LHCN-M2 (cell line): ENCODE measurements at regions not wholly inside any gene's neighbourhood (a gene's known extent, or its start where the extent isn't known, plus 50 kb on each side); places are given as distances from the start of the nearest gene placed in this dataset.

ENCODE experiments used
- DNase-seq: peaks from one replicate; pipeline ENCODE4 v3.0.0-alpha.2; 2012; ENCODE audit warnings: low read depth

DNA sequence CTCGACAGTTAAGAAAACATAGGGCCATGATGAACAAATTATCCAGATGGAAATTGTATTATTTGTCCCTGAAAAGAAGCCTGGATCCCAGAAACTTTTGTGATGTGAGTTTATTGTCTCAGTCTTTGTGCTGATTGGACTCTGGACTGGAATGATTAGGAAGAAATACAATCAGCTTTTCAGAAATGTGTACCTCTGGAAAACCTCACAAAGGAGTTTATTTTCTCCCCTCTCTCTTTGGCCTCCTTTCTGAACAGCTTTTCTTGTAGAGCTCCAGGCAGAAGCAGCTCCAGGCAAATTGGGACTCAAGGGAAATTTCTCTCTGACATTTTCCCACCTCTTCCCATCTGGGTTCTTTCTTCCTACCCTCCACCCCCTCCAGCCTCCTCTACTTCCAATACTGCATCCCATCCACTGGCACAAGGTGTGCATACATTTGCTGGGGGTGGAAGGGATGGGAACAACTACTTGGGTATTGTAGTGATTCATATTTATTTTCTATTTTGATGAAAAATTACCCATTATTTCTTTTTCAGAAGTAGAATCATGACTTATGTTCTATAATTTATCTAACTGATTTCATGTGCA, 119.7 kb downstream of the CD47 start:
- no peak for DNase-seq

GRCh38 chr3:107969994-107970819, 120.6 kb downstream of the CD47 start:
- no peak for DNase-seq

DNA sequence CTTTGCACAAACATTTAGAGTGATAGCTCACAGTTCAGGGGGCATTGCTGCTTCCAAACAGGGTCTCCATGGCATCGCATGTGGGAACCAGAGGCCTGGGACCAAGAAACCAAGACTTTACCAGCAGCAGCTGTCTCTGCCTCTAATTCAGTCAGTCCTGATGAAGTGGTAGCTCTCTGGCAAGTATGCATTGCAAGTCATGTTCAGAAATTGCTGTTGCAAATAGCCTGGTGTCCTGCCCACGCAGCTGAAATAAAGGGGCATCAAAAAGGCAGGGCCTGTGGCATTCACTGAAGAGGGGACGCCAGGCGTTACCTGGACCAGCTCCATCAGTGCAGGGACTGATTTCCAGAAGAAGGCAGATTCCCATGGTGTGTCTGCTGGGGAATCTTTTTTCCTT, 121.3 kb downstream of the CD47 start:
- DNase-seq, result no peak

DNA sequence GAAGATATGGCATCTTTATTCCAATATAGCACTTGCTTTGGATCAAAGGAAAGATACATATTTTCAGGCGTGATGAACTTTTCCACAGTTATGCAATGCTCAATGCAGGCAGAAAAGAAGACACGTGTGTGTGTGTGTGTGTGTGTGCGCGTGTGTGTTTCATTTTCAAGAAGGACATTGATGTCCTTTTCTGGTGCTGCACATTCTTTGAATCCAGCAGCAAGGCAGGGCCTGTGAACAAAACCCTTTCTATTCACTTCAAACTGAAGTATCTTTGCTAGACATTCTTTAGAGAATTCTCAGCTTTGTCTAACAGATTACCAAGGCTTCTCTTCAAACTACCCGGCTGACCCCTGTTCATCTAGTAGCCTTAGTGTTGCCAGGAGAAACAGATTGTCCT, 124.6 kb downstream of the CD47 start:
- no peak for DNase-seq

GRCh38 chr3:107965136-107965655, 125.6 kb downstream of the CD47 start:
- no peak for DNase-seq

GRCh38 chr3:107963581-107963980, 127.2 kb downstream of the CD47 start:
- DNase-seq, result no peak

DNA sequence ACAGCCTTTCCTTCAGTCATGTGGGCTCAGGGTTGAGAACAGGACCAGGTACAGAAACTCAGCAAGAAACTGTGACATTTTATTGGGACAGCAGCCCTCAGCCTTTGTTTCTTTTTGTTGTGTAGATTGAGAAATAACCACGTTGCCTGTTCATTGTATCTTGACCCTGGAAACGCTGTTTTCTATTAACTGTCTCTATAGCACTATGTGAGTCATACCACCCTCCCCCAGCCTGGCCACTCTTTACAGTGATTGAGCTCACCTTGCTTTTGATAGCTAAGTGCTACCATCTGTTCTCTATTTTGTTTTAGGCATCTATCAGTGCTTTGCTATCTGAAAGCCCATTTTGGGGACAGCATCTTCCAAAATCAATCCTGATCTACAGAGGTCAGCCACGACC, 127.9 kb downstream of the CD47 start:
- no peak for DNase-seq

- no peak for DNase-seq
Measured at GRCh38 chr3:107962037-107962436, 128.8 kb downstream of the CD47 start.

- no peak for DNase-seq
Measured at GRCh38 chr3:107959550-107960154, 131.2 kb downstream of the CD47 start.

DNA sequence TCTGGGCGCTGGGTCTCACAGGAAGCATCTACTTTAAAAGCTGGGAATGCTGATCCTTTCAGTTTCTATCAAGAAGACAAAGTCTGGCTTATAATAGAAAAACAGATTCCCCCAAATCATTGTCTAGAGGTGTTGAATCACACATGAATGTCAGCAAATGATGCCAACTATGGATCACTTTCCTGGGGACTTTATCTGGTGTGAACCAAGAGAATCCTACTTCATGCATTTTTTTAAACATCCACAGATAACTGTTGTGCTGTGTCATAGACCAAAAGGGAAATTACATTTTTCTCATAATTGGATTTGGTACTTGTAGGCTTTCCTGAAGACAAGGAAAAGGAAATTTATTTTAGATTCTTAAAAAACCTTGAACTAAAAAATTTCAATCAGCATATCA, 132.7 kb downstream of the CD47 start:
- no peak for DNase-seq

DNA sequence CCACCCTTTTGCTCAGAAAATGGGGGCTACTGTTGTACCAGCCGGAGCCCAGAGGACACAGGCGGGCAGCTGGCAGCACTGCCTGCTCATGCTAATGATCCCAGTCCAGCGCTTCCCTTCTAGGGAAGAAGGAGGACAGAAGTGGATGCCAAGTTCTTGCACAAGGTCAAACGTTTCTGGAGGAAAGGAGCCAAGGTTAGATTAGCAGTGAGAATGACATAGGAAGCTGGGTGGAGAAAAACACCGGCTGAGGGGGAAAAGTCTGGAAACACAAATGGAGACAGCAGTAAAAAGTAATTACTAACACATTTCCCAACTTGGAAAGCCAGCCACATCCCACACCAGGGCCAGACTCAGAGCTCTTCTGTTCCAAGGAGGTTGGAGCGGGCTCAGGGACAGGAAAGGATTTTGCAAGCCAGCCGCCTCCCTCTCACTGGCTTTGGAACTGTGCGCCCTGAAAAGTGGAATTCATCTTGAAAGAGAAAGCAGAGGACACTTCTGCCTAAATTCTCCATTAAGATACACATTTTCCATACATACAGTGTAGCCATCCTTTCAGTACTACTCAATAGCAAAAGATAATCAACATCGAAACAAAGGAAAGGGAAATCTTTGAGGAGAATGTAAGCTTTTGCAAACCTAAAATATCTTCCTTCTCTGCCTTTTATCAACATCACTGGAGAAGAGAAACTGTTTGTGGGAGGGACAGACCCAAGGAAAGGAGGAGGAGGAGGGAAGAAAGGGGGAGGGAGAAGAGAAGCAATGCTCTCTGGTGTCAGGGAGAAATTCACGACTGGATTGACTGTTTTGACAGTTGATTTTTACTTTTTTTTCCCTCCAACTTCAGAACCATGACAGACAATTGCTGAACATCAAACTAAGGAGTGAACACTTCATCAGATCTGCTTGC, 133.6 kb downstream of the CD47 start:
- DNase-seq, result no peak

DNA sequence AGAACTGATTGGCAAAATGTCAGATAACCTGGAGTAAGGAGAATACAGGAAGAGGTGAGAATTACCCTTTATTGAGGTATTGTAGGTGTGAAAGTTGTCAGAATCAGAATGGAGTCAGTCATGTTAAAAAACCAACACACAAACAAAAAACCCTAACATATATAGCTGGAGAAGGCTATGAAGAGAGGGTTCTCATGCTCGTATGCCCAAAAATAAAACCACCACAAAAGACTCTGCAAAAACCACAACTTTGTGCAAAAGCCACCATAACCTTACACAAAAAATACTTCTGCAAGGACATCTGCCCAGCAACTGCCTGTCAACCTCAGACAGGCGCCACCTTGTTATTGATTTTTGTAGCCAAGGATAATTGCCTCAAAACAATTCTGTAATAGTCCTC, 136.0 kb downstream of the CD47 start:
- no peak for DNase-seq

GRCh38 chr3:107953722-107954121, 137.1 kb downstream of the CD47 start:
- DNase-seq, result no peak

DNA sequence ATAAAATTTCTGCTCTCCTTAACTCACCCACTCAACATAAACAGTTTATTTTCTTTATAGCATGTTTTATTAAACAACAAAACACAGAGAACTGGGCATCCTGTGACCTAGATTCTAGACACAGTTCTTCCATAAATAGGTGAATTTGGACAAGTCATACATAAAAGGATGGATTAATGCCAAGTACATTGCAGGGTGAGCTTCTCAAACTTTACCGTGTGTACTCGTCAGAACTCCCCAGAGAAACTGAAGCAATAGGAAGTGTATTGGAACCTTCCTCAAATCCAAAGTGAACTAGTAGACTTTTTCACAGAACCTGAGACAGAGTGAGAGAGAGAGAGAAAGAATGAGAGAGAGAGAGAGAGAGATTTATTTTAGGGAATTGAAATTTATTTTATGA, 139.7 kb downstream of the CD47 start:
- no peak for DNase-seq

GRCh38 chr3:107950417-107950816, 140.4 kb downstream of the CD47 start:
- DNase-seq, result no peak

GRCh38 chr3:107949394-107949970, 141.3 kb downstream of the CD47 start:
- DNase-seq, result no peak

DNA sequence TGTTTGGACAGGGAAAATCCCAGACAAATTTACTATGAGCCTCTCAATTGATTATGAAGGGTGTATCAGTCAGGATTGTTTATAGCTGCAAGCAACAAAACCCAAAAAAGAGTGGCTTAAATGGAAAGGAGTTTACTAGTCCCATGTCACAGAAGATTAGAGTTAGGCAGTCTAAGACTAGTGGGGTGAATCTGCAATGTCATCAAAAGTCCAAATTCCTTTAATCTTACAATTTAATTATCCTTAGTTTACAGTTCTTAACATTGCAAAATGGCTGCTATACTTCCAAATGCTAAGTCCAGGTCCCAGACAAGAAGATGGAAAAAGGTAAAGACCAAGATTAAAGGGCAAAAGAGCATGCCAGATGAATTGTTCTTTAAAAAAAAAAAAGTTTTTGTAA, 143.6 kb downstream of the CD47 start:
- DNase-seq, result no peak

GRCh38 chr3:107946700-107947099, 144.1 kb downstream of the CD47 start:
- no peak for DNase-seq

- no peak for DNase-seq
Measured at GRCh38 chr3:107945417-107946094, 145.3 kb downstream of the CD47 start.

- no peak for DNase-seq
Measured at GRCh38 chr3:107943786-107944523, 146.9 kb downstream of the CD47 start.
